Neural crest cell (in vitro differentiated cells): ENCODE measurements at regions not wholly inside any gene's neighbourhood (a gene's known extent, or its start where the extent isn't known, plus 50 kb on each side); places are given as distances from the start of the nearest gene placed in this dataset.

Experiments used
- DNase-seq: peaks from one replicate; pipeline ENCODE4 v3.0.0; 2021; ENCODE audit warnings: low read depth, mixed read lengths, low spot score
- H3K27ac Mint-ChIP-seq: one replicate; pipeline ENCODE4 v1.8.0; 2021; ENCODE audit warnings: mild to moderate bottlenecking, mixed read lengths; ENCODE audit not compliant: unreplicated experiment
- H3K27me3 Mint-ChIP-seq: 2 replicates; pipeline ENCODE4 v1.8.0; 2021; ENCODE audit warnings: low read depth, mild to moderate bottlenecking, mixed read lengths
- H3K36me3 Mint-ChIP-seq: 2 replicates; pipeline ENCODE4 v1.8.0; 2021; ENCODE audit warnings: low read depth, mild to moderate bottlenecking, mixed read lengths
- H3K4me1 Mint-ChIP-seq: 2 replicates; pipeline ENCODE4 v1.8.0; 2021; ENCODE audit warnings: mixed read lengths
- H3K4me3 Mint-ChIP-seq: one replicate; pipeline ENCODE4 v1.8.0; 2021; ENCODE audit warnings: mild to moderate bottlenecking, mixed read lengths
- H3K9me3 Mint-ChIP-seq: 2 replicates; pipeline ENCODE4 v1.8.0; 2021; ENCODE audit warnings: mixed read lengths
- CTCF ChIP-seq: fragments of 200-600 bp; sonication (generic); conservative IDR thresholded peaks from 2 replicates; pipeline ENCODE4 v1.5.0; 2021; ENCODE audit warnings: antibody characterized with exemption, mild to moderate bottlenecking

- DNase-seq: no peak
- no peak overlapping the region for H3K27ac Mint-ChIP-seq
- no peaks in the 10 kb centered on the region for H3K27me3 Mint-ChIP-seq
- peaks cover 6% of the 10 kb centered on the region for H3K4me1 Mint-ChIP-seq
- no peak for TF ChIP-seq CTCF
- no peaks in the 10 kb centered on the region for H3K36me3 Mint-ChIP-seq
- no peaks in the 10 kb centered on the region for H3K9me3 Mint-ChIP-seq
- no peak overlapping the region for H3K4me3 Mint-ChIP-seq
Measured at GRCh38 chr17:43324205-43324893, 74.4 kb upstream of the ARL4D start.

DNA sequence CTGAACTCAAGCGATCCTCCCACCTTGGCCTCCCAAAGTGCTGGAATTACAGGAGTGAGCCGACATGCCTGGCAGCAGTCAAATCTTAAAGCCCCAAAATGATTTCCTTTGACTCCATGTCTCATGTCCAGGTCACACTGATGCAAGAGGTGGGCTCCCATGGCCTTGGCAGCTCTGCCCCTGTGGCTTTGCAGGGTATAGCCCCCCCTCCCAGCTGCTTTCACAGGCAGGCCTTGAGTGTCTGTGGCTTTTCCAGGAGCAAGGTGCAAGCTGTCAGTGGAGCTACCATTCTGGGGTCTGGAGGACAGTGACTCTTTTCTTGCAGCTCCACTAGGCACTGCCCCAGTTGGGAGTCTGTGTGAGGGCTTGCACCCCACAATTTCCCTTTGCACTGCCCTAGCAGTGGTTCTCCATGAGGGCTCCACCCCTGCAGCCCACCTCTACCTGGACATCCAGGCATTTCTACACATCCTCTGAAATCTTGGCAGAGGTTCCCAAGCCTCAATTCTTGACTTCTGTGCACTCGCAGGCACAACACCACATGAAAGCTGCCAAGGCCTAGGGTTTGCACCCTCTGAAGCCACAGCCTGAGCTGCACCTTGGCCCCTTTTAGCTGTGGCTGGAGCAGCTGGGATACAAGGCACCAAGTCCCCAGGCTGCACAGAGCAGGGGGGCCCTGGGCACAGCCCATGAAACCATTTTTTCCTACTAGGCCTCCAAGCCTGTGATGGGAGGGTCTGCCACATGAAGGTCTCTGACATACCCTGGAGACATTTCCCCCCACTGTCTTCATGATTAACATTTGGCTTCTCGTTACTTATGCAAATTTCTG, 79.3 kb upstream of the ARL4D start:
- H3K27me3 Mint-ChIP-seq: peaks cover 3% of the 10 kb centered on the region

GRCh38 chr17:43316522-43317142, 82.2 kb upstream of the ARL4D start:
- Mint-ChIP-seq H3K4me3 (peak overlapping the region; percentile 64), H3K27me3 (peaks cover 3% of the 10 kb centered on the region), H3K36me3 (no peaks in the 10 kb centered on the region), H3K9me3 (peaks cover 3% of the 10 kb centered on the region), H3K4me1 (peaks cover 12% of the 10 kb centered on the region), H3K27ac (no peak overlapping the region)
- DNase-seq: no peak
- no peak for TF ChIP-seq CTCF

More for the DNA sequence above, 79.3 kb upstream of the ARL4D start:
- H3K4me1 Mint-ChIP-seq: peaks cover 18% of the 10 kb centered on the region
- no peak overlapping the region for H3K4me3 Mint-ChIP-seq
- H3K9me3 Mint-ChIP-seq: peaks cover 3% of the 10 kb centered on the region
- DNase-seq: no peak
- no peaks in the 10 kb centered on the region for H3K36me3 Mint-ChIP-seq
- TF ChIP-seq CTCF: no peak
- no peak overlapping the region for H3K27ac Mint-ChIP-seq

DNA sequence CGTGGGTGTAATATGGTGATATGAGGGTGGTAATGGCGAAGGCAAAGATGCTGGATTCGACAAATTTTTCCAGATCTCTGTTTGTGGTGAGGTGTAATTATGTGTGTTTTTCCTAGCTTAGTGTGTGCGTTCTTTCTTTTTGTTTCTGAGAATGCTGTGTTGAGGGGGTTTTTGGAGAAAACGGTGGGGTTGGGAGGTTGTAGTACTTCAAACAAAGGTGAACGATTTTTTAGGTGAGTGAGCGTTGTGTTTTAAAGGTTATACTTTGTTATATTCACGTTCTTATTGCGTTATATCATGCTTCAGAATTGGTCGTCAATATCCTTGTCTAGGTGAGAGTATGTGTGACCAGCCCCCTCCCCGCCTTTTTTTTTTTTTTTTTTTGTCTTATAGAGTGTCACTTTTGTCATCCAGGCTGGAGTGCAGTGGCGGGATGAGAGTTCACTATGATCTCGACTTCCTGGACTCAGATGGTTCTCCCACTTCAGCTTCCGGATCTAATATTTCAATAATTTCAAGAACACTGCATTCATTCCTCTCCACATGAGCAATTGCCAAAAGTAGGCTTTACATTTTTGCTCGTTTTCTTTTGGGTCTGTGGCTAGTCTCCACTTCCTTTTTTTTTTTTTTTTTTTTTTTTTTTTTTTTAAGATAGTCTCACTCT, 82.2 kb upstream of the RNU2-1 start:
- H3K27me3 Mint-ChIP-seq: peaks cover 3% of the 10 kb centered on the region
- no peaks in the 10 kb centered on the region for H3K36me3 Mint-ChIP-seq
- no peak for TF ChIP-seq CTCF
- peaks cover 12% of the 10 kb centered on the region for H3K4me1 Mint-ChIP-seq
- DNase-seq: no peak
- H3K27ac Mint-ChIP-seq: no peak overlapping the region
- peaks cover 3% of the 10 kb centered on the region for H3K9me3 Mint-ChIP-seq
- no peak overlapping the region for H3K4me3 Mint-ChIP-seq

DNA sequence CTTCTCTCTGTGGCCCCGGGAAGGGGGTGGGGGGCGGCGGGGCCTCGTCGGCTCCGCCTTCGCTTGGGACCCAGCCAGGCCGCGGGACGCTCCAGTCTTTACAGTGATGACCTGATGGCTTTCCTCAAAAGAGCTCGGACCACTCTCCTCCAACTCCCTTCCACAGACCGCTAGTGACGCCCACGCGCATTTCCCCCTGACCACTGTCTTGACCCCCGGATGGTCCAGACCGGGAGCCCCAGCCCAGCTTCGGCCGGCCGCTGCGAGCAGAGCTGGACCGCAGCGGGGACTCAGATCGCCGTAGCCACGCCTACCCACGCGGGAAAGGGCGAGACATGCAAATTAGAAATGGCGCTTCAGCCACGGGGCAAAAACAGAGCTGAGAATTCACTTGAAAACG, 81.6 kb upstream of the RNU2-1 start:
- Mint-ChIP-seq H3K4me3 (no peak overlapping the region), H3K27me3 (peaks cover 3% of the 10 kb centered on the region), H3K4me1 (peaks cover 12% of the 10 kb centered on the region), H3K36me3 (no peaks in the 10 kb centered on the region), H3K9me3 (peaks cover 3% of the 10 kb centered on the region), H3K27ac (no peak overlapping the region)
- no peak for TF ChIP-seq CTCF
- DNase-seq: no peak
